ENCODE measurements at regions not wholly inside any gene's neighbourhood (a gene's known extent, or its start where the extent isn't known, plus 50 kb on each side); places are given as distances from the start of the nearest gene placed in this dataset.
"Not testable (repeated sequence)": the region's sequence is repeated elsewhere in the genome, so short reads cannot be mapped to it uniquely, and the experiment has no call there.

- no peak for DNase-seq (ENCODE audit: low spot score)
Observed at GRCh38 chr14:66015071-66015780, 470.9 kb upstream of the CCDC196 start.

GRCh38 chr14:66017927-66018326 lies 468.2 kb upstream of the CCDC196 start:
- DNase-seq (ENCODE audit: low spot score): no peak

DNA sequence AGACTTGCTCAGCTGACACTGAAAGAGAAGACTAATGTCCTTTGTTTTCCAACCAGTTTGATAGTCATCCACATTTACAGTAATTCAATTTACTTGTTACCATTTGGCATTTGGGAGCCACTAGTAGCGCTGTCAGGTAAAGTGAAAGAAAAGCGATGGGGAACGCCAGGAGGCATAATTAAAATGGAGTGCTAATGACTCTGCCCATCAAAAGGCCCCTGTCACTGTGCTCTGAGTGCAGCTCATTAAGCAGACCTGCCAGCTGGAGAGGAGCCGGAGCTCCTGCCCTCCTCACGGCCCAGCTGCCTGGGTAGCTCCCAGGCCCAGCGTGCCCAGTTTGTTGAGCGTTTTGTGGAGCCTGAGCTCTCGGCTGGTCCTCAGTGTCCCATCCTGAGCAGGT lies 463.6 kb upstream of the CCDC196 start:
- no peak for DNase-seq (ENCODE audit: low spot score)

DNA sequence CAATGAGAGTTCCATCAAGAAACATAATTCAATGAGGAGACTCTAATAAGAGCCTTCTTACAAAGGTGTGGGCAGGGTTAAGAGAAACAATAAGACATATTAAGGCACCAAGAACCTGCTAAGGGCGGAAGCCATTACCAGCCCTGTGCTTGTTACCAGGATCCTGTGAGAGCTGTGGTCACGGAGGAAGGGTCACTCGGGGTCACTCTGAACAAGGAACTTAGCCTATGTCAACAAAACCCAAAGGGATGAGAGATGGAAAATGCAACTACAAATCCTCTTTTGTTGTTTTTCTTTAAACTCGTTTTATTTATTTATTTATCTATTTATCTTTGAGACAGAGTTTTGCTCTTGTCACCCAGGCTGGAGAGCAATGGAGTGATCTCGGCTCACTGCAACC lies 460.4 kb upstream of the CCDC196 start:
- DNase-seq (ENCODE audit: low spot score): no peak

DNA sequence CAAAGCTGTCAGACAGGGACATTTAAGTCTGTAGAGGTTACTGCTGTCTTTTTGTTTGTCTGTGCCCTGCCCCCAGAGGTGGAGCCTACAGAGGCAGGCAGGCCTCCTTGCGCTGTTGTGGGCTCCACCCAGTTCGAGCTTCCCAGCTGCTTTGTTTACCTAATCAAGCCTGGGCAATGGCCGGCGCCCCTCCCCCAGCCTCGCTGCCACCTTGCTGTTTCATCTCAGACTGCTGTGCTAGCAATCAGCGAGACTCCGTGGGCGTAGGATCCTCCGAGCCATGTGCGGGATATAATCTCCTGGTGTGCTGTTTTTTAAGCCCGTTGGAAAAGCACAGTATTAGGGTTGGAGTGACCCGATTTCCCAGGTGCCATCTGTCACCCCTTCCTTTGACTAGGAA lies 454.2 kb upstream of the CCDC196 start:
- not testable (repeated sequence) for DNase-seq (ENCODE audit: low spot score)

DNA sequence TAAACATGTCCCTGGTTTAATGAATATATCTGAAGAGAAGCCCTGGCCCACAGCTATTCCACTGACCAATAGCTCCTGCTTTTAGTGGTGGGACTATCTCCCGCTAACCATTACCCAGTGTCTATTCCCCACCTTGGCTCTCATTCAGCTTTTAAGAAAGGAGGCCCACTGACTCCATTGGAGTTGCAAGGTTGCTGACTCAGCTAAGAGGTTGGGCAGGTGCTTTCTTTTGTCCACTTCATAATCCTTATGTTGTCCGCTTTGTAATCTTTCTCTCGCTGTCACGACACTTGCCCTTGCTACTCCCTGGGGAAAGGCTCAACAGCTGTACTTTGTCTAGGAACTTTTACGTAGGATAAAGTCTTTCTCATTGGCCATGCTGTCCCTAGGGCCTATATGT lies 453.4 kb upstream of the CCDC196 start:
- no peak for DNase-seq (ENCODE audit: low spot score)

GRCh38 chr14:66036547-66036946 lies 449.6 kb upstream of the CCDC196 start:
- no peak for DNase-seq (ENCODE audit: low spot score)

- no peak for DNase-seq (ENCODE audit: low spot score)
Observed at GRCh38 chr14:66037361-66037760, 448.8 kb upstream of the CCDC196 start.

DNA sequence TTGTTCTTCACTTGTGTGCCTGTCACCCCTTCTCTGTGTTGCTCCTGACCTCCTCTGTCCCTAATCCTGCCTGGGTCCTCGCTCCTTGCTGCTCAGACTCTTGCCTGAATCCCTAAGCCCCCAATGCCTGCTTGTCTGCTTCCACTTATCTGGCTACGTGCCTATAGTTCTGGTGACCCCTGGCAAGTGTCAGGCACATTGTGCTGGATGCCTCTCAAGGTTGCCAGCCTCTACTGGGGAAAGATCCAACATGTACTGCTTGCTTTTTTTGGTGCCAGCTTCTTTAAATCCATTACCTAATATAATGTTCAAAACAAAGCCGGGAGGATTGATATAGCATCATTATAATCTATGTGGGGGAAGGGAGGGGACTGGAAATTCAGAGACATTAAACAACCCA lies 448.0 kb upstream of the CCDC196 start:
- no peak for DNase-seq (ENCODE audit: low spot score)

DNA sequence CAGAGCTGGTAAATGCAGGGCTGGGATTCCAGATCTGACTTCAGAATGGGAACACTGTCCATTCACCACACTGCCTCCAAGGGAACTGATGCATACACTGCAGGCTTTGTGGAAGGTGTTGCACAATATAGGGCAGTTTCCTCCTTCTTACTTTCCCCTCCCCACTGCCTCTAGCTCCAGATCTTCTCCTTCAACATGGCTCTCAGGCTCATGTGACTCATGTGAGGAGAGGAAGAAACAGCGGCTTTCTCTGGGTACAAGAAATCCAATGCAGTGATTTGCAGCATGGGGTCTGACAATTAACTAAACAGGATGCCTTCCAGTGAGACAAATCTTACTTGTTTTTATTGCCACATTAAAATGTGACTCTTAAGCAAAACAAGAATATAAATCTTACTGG lies 447.6 kb upstream of the CCDC196 start:
- peak; percentile 58 for DNase-seq (ENCODE audit: low spot score)

DNA sequence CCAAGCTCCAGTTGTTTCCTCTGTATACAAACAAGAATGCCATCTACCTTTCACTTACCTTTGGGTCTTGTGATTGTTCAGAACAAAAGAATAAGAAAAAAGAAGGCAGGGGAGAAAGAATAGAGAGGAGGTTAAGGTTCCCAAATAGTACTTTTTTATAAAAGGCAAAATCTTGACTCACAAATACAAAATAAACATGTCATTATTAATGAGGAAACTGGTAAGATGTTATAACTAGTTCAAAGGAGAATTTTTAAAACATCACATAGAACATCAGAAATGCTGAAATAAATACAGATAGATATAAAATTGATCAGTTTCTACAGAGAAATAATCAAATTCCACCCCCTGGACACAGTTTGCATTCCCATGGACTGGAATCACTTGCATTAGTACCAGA lies 446.7 kb upstream of the CCDC196 start:
- DNase-seq (ENCODE audit: low spot score): no peak

- DNase-seq (ENCODE audit: low spot score): no peak
Observed at GRCh38 chr14:66041582-66041981, 444.6 kb upstream of the CCDC196 start.

- peak; percentile 13 for DNase-seq (ENCODE audit: low spot score)
Observed at GRCh38 chr14:66043921-66044320, 442.2 kb upstream of the CCDC196 start.

- peak; percentile 36 for DNase-seq (ENCODE audit: low spot score)
Observed at GRCh38 chr14:66045572-66046021, 440.6 kb upstream of the CCDC196 start.

- DNase-seq (ENCODE audit: low spot score): no peak
Observed at GRCh38 chr14:66046035-66046434, 440.1 kb upstream of the CCDC196 start.

DNA sequence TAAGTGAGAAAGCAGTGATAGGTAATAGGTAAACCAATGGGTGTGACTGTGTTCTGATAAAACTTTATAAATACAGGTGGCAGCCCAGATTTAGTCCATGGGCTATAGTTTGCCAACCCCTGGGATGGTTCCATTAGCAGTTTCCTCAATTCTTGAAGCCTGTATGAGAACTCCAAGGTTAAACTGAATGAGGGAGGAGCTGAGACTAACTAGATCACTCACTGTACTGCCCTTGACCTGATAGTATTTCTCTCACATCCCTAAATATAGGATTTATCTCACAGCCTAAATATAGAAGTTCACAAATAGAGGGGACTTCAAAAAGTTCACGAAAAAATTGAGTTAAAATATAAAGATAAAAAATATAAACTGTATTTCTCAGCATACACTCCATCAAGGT lies 439.6 kb upstream of the CCDC196 start:
- no peak for DNase-seq (ENCODE audit: low spot score)

- DNase-seq (ENCODE audit: low spot score): no peak
Observed at GRCh38 chr14:66056268-66056907, 429.8 kb upstream of the CCDC196 start.

- no peak for DNase-seq (ENCODE audit: low spot score)
Observed at GRCh38 chr14:66056926-66057552, 429.1 kb upstream of the CCDC196 start.

- DNase-seq (ENCODE audit: low spot score): no peak
Observed at GRCh38 chr14:66065188-66065587, 421.0 kb upstream of the CCDC196 start.

GRCh38 chr14:66066981-66067776 lies 419.0 kb upstream of the CCDC196 start:
- peak; percentile 45 for DNase-seq (ENCODE audit: low spot score)

DNA sequence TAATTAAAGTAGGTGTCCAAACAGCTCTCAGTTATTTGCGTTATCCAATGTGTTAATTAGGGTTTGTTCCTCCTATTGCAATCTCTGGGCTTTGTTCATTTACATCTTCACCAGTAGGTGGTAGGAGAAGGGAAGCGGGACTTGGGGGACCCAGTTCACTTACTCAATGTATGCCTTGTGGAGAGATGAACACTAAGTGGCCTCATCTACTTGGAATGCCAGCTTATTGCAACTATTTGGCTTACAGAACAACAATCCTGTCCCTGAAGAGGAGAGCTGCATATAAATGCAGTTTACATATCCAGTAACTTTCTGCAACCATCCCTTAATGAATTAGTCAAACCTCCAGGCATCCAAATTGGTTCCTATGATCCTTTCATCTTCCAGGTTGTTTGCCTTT lies 417.1 kb upstream of the CCDC196 start:
- DNase-seq (ENCODE audit: low spot score): no peak

GRCh38 chr14:66069830-66070541 lies 416.2 kb upstream of the CCDC196 start:
- no peak for DNase-seq (ENCODE audit: low spot score)
